Hippocampal formation (tissue), 2 donors: ENCODE measurements at regions not wholly inside any gene's neighbourhood (a gene's known extent, or its start where the extent isn't known, plus 50 kb on each side); places are given as distances from the start of the nearest gene placed in this dataset.
"Not testable (repeated sequence)": the region's sequence is repeated elsewhere in the genome, so short reads cannot be mapped to it uniquely, and the experiment has no call there.

Experiments used
- DNase-seq, 2 donors: peaks; one replicate each; lab custom pipeline; 2025; lab: John Stamatoyannopoulos, UW

DNA sequence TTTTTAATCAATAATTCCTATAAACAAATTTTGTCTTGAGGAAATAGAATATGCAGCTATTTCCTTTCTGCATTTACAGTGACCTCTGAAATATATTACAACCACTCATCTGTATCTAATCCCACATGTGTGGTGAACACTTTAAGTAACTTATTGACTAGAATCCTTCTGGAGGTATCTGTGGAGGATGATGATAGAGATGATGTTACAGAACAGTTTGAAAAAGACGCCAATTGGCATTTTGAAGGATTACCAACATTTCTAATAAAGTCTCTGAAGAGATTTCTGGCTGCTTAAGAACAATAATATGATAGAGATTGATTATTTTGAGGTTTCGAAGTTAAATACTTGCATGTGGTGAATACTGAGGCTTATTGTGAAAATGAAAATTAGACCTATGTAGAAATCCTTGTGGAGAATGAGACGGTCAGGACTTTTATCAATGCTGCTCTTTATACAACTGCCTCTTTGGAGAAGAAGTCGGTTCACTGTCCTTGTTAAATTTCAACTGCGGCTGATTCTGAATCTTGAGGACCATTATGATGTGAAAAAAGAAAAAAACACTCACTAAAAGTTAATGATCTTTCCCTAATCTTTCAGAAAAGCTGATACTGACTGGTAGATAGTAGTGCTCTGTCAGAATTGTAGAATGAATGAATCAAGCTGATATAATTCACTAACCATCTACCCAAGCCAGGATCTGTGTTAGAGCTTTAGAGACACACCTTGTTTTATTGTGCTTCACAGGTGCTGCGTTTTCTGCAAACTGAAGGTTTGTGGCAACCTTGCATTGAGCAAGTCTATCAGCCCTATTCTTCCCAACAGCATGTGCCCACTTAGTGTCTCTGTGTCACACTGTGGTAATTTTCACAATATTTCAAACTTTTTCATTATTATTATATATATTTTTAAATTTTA is 204.7 kb downstream of the SPRY1 start:
- no peak for DNase-seq

GRCh38 chr4:123602007-123602406 is 205.4 kb downstream of the SPRY1 start:
- DNase-seq: no peak

GRCh38 chr4:123603165-123603564 is 206.6 kb downstream of the SPRY1 start:
- no peak for DNase-seq

GRCh38 chr4:123605797-123606196 is 209.2 kb downstream of the SPRY1 start:
- not testable (repeated sequence) for DNase-seq

DNA sequence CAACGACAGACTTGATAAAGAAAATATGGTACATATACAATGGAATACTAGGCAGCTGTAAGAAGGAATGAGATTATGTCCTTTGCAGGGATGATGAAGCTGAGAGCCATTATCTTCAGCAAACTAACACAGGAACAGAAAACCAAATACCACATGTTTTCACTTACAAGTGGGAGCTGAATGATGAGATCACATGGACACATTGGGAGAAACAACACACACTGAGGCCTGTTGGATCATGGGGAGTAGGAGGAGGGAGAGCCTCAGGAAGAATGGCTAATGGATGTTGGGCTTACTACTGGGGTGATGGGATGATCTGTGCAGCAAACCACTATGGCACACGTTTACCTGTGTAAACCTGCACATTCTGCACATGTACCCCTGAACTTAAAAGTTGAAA is 209.7 kb downstream of the SPRY1 start:
- DNase-seq: no peak

GRCh38 chr4:123606946-123607542 is 210.4 kb downstream of the SPRY1 start:
- no peak for DNase-seq

DNA sequence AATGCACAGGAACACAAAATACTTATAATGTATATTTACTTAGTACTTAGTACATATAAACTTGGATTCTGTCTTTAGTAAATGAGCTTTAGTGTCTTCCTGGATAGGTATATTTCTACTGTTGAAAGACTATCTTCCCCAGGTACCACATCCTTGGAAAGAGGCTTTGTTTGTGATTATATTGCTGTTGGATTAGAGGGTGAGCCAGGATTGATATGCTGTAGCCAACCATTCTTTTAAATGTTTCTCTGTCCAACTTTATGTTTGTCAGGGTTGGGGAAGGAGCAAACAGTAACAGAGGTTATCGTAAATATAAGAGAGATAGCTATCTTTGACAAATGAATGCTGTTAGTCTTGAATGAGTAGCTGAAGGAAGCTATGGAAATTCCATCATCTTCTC is 213.2 kb downstream of the SPRY1 start:
- DNase-seq: no peak

GRCh38 chr4:123613586-123614344 is 217.2 kb downstream of the SPRY1 start:
- DNase-seq: no peak

GRCh38 chr4:123615901-123616300 is 219.3 kb downstream of the SPRY1 start:
- DNase-seq: no peak

- DNase-seq: peak; percentile 25 to 70
These were observed 220.4 kb downstream of the SPRY1 start for GRCh38 chr4:123616951-123617461.

- DNase-seq: no peak
These were observed 221.2 kb downstream of the SPRY1 start for GRCh38 chr4:123617791-123618190.

GRCh38 chr4:123618606-123619005 is 222.0 kb downstream of the SPRY1 start:
- DNase-seq: no peak

DNA sequence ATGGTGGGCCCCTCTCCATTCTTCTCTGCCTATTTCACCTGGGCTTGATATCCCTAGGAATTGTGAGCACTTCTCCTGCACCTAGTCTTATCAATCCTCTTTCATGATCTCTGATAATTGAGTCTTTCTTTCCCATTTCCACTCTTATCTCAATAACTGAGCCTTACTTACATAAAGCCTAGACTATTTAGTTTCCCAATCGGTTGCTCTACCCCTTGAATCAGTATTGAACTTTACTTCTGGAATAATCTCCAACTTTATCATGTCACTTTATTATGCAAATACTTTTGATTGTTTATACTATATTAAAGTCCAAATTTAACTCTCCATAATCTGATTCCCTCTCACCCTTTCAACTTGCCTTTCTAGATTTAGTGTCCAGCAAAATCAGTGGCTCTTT is 222.7 kb downstream of the SPRY1 start:
- no peak for DNase-seq

DNA sequence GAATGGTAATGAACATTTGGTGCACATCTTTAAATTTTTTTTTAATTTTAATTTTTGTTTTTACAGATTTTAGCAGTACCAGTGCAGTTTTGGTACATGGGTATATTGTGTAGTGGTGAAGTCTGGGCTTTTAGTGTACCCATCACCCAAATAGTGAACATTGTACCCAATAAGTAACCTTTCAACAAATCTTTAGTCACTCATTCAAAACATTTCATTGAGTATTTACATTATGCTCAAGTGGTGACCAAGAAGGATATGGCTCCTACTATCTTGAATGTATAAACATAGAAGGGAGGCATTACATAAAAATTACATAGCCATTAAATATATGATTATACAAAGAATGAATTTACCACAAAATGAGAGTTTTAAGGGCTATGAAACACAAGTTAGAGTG is 223.3 kb downstream of the SPRY1 start:
- no peak for DNase-seq

DNA sequence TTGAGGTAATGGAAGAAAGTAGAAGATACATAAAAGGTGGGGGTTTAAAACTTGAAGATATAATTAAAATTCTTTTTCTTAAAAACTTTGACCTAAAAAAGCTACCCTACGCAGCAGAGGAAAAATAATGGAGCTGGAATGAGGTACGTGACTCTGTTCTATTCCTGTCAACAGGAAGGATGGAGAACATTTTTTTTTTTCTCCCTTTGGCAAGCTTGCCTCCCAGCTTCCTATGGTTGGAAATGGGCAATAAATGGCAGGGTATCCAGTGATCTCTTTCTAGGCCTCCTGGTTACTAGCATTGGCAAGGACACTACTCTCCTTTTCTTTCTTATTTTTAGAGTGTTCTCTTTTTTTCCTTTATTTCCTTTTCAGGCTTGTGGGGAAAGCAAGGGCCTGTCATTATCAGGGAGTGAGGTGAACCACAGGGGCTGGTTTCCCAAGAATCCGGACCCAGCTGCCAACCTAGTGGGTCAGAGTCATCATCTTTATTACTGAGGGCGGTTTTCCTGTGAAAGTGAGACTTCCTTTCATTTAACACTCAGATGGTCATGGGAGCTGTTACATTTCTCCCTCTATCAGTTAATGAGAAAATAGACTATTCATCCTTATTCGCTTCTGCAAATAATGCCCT is 224.6 kb downstream of the SPRY1 start:
- no peak for DNase-seq

- DNase-seq: no peak
These were observed 226.0 kb downstream of the SPRY1 start for GRCh38 chr4:123622572-123622971.

- DNase-seq: no peak
These were observed 227.0 kb downstream of the SPRY1 start for GRCh38 chr4:123623611-123624010.

DNA sequence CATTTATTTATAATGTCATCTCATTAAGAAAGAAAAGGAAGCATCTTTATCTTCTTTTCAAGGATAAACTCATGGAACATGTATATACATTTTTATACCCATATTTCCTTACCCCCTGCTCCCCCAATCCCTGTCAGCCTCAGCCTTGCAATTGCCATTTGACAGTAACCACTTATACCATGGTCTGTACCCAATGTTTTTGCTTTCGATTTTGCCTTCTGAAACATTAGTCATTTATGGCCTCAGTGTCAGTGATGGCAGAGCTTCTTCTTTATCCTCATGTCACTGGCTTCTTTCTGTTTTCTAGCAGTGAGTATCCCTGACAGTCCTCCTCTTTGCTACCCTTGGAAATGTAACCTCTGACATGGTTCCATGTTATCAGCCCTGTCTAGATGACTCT is 228.4 kb downstream of the SPRY1 start:
- no peak for DNase-seq

- no peak for DNase-seq
These were observed 231.7 kb downstream of the SPRY1 start for GRCh38 chr4:123628288-123628687.

DNA sequence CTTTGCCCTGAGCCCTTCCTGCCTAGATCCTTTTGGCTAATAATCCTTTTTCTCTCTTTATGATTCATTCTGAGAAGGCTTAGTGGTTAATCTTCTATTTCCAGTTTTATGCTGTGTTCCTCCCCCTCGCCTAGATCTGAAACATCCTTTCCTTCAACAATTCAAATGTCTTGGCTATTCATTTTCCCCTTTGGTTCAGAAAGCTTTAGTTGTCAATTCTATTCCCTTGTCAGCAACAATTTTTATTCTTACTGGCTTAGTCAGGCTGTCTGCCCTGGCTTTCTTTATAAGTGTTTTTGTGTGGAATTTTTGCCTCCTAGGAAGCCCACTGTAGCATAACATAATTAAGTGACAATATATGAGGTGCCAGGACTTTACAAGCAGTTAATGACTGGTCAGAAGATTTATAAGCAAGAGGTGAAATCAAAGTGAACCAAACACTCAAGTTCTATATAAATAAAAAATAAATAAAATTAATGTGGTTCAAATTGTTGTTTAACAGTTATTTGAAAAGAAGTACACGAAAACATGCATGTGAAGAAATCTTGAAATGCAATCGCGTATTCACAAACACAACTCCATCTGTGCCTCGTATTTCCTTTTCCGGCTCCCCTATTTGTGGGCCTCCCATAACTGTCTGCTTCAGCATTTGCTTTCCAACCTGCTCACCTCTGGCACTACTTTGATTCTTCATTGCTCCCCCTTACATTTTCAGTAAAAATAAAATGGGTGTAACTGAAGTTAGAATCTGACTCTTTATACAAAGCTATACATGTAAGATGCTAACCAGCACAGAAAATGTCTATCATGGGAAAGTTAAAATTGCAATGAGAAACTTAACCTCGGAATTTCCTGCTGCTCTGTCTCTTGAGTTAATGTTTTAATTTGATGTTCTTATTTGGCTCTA is 235.4 kb downstream of the SPRY1 start:
- DNase-seq: no peak

DNA sequence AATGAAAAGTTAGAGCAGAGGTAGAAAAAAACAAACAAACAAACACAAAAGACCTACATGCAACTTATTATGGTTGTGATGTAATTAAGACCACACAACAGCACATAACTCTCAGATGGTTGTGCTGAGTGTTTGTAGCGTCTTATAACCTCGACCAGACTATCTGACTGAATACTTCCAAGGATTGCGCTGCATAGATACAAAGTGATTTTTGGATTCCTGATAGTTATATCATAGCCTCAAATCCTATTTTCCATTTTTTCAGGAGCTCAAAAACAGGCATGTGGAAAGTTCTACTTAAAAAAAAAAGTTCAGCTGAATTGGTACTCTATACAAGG is 236.1 kb downstream of the SPRY1 start:
- DNase-seq: no peak
